HepG2 (cell line): ENCODE measurements at regions not wholly inside any gene's neighbourhood (a gene's known extent, or its start where the extent isn't known, plus 50 kb on each side); places are given as distances from the start of the nearest gene placed in this dataset.

Experiments used
- ATAC-seq: fragments of 200-7000 bp; cut with Tn5 transposase; 3 replicates; pipeline ENCODE4 v1.9.1; 2020; ENCODE audit warnings: mild to moderate bottlenecking, moderate library complexity
- BruUV-seq: library from RNA; stranded (reverse); fragments of 400-500 nt; replicated peaks from 2 replicates; lab custom pipeline; 2021; lab: Mats Ljungman, UMichigan
- CTCF ChIA-PET: fragments of 300-600 bp; formaldehyde crosslinking; extraction: SDS; loops from one replicate; lab custom pipeline; 2021; ENCODE audit warnings: low total read pairs, inconsistent platforms, low intra/inter-chr PET ratio; lab: Yijun Ruan, JAX
- POLR2A ChIA-PET: fragments of 350-600 bp; sonication (Branson Sonifier 250); formaldehyde crosslinking; loops from one replicate; lab custom pipeline; 2020; ENCODE audit warnings: antibody characterized with exemption, inconsistent platforms; lab: Yijun Ruan, JAX
- DNase-seq: peaks from one replicate; pipeline ENCODE4 v3.0.0-alpha.2; 2015; ENCODE audit warnings: low spot score
- FAIRE-seq: peaks from 3 replicates; lab custom pipeline; 2011; peaks lifted over from hg19 to GRCh38; lab: Jason Lieb, UNC
- H2AFZ ChIP-seq: one replicate; pipeline ENCODE4 v1.6.1; 2011; ENCODE audit warnings: low read length, inconsistent platforms
- H3K27ac ChIP-seq: fragments of 300-600 bp; 3 replicates; pipeline ENCODE4 v1.8.0; 2011; ENCODE audit warnings: mixed run types, mild to moderate bottlenecking, mixed read lengths, low read length, inconsistent platforms; ENCODE audit not compliant: insufficient read depth; ENCODE audit errors: extremely low read length
- H3K27me3 ChIP-seq, 2 experiments: fragments of 200-600 bp in 1 of 2; 2 replicates in 1 of 2; 3 replicates in 1 of 2; pipeline versions ENCODE4 v1.6.0 to v1.8.0; 2011; ENCODE audit warnings: low read length in 2 of 2, mild to moderate bottlenecking in 2 of 2, moderate library complexity in 2 of 2, inconsistent platforms in 1 of 2; ENCODE audit not compliant: insufficient read depth in 2 of 2, control insufficient read depth in 1 of 2
- H3K36me3 ChIP-seq, 2 experiments: fragments of 200-600 bp in 1 of 2; replicated peaks in 1 of 2; 2 replicates in 1 of 2; 3 replicates in 1 of 2; pipeline versions ENCODE4 v1.5.1 to v1.8.0; 2011; ENCODE audit warnings: low read length in 2 of 2, inconsistent platforms in 1 of 2; ENCODE audit not compliant: insufficient read depth in 2 of 2, control insufficient read depth in 1 of 2
- H3K4me1 ChIP-seq: 2 replicates; pipeline ENCODE4 v1.5.1; 2012; ENCODE audit warnings: low read length, inconsistent platforms; ENCODE audit not compliant: insufficient read depth
- H3K4me2 ChIP-seq: 2 replicates; pipeline ENCODE4 v1.6.0; 2011; ENCODE audit warnings: low read depth, low read length, inconsistent platforms
- H3K4me3 ChIP-seq, 3 experiments: fragments of 200-600 bp in 1 of 3; sonication (generic), shearing (Covaris generic) in 1 of 3; replicated peaks in 1 of 3; 2 replicates each; pipeline ENCODE4 v1.5.1; 2011 to 2016; ENCODE audit warnings: low read length in 3 of 3, inconsistent platforms in 2 of 3, low read depth in 2 of 3, mild to moderate bottlenecking in 2 of 3, control low read depth in 1 of 3, mixed read lengths in 1 of 3; ENCODE audit not compliant: insufficient read depth in 1 of 3
- H3K79me2 ChIP-seq: one replicate; pipeline ENCODE4 v1.6.1; 2011; ENCODE audit warnings: low read length, inconsistent platforms; ENCODE audit not compliant: insufficient read depth
- H3K9ac ChIP-seq: 2 replicates; pipeline ENCODE4 v1.6.0; 2011; ENCODE audit warnings: mild to moderate bottlenecking, low read depth, low read length, inconsistent platforms; ENCODE audit not compliant: insufficient read depth
- H3K9me3 ChIP-seq: 2 replicates; pipeline ENCODE4 v1.5.1; 2012; ENCODE audit warnings: mild to moderate bottlenecking, low read length
- H4K20me1 ChIP-seq: 2 replicates; pipeline ENCODE4 v1.6.0; 2011; ENCODE audit warnings: inconsistent platforms, mild to moderate bottlenecking, low read length, moderate library complexity; ENCODE audit not compliant: insufficient read depth
- ARID4A ChIP-seq: sonication (generic); formaldehyde crosslinking; IDR thresholded peaks from 2 replicates; pipeline ENCODE4 v1.5.0; 2020; ENCODE audit warnings: mild to moderate bottlenecking, missing genetic modification reagents, borderline replicate concordance
- HHEX ChIP-seq: IDR thresholded peaks from 2 replicates; pipeline ENCODE4 v1.6.1; 2016; ENCODE audit warnings: control low read depth
- ZNF629 ChIP-seq: sonication (generic); formaldehyde crosslinking; conservative IDR thresholded peaks from 2 replicates; pipeline ENCODE4 v1.5.0; 2020; ENCODE audit warnings: missing genetic modification reagents
- WGBS: methylation state at CpG from one replicate; pipeline ENCODE4 v1.1.6; 2017; ENCODE audit warnings: low lambda C conversion rate; 5-methylcytosine and 5-hydroxymethylcytosine counted together
- in situ Hi-C: cut with HindIII; loops from 2 replicates; pipeline ENCODE4 v1.10.0; 2017; ENCODE audit warnings: low pct_unique_long_range_greater_than_20kb; ENCODE audit not compliant: extremely low pct_ligation_motif_present
- intact Hi-C: fragments of 100-400 bp; cut with micrococcal nuclease; formaldehyde crosslinking; loops from one replicate; pipeline ENCODE4 v1.10.0; 2022; ENCODE audit not compliant: unreplicated experiment

- BruUV-seq = no TSS peak
These were observed 62.7 kb upstream of the LINC01488 start for GRCh38 chr11:69418576-69419296.

More at GRCh38 chr11:69418576-69419296, 62.7 kb upstream of the LINC01488 start:
- no peak for TF ChIP-seq HHEX
- no peak for TF ChIP-seq ARID4A
- peak; percentile 31; the same call in 1 of the 2 replicates for TF ChIP-seq ZNF629
- intact Hi-C loops (no loop called here), in situ Hi-C loops (no loop called here)
- Histone ChIP-seq H2AFZ (no peak overlapping the region), H3K36me3 (no peaks in the 10 kb centered on the region), H3K79me2 (no peaks in the 10 kb centered on the region), H4K20me1 (no peaks in the 10 kb centered on the region), H3K9me3 (no peaks in the 10 kb centered on the region), H3K4me2 (no peak overlapping the region), H3K4me1 (peaks cover 21% of the 10 kb centered on the region), H3K27ac (no peak overlapping the region), H3K4me3 (no peak overlapping the region), H3K27me3 (0 out of 5 replicates have a peak, but pooled peaks cover 0 to 3% of the 10 kb centered on the region in 2 experiments), H3K9ac (no peak overlapping the region)
- no peak for ATAC-seq
- 98% methylated on average over 9 of the region's 14 CpGs for WGBS
- POLR2A ChIA-PET = no interaction called here
- no peak for DNase-seq
- FAIRE-seq = no peak
- CTCF ChIA-PET = no interaction called here
